Esophagus squamous epithelium (tissue), 4 donors: ENCODE measurements at regions not wholly inside any gene's neighbourhood (a gene's known extent, or its start where the extent isn't known, plus 50 kb on each side); places are given as distances from the start of the nearest gene placed in this dataset.

Experiments used
- CTCF ChIP-seq, 6 experiments: fragments of 450-650 bp in 4 of 6; fragments of 200-600 bp in 2 of 6; sonication (generic) in 2 of 6; IDR thresholded peaks; one replicate each; pipeline ENCODE4 v1.5.1; 2016 to 2019; ENCODE audit warnings: antibody characterized with exemption in 6 of 6, mild to moderate bottlenecking in 4 of 6, moderate library complexity in 4 of 6
- POLR2A ChIP-seq, 4 donors: fragments of 450-650 bp; IDR thresholded peaks; one replicate each; pipeline ENCODE4 v1.6.1; 2017; ENCODE audit warnings: antibody characterized with exemption in 4 of 4, mild to moderate bottlenecking in 4 of 4, moderate library complexity in 3 of 4

GRCh38 chr21:19276665-19277064 lies 873.1 kb upstream of the TMPRSS15 start:
- TF ChIP-seq POLR2A (IDR thresholded peaks at IDR 0.05) (no peak), CTCF (IDR thresholded peaks at IDR 0.05) (no peak)
